GM21717 (cell line): ENCODE measurements at regions not wholly inside any gene's neighbourhood (a gene's known extent, or its start where the extent isn't known, plus 50 kb on each side); places are given as distances from the start of the nearest gene placed in this dataset.

ENCODE experiments used
- ATAC-seq: cut with Tn5 transposase; IDR thresholded peaks from one replicate; pipeline ENCODE4 v1.9.1; 2021; ENCODE audit warnings: mild to moderate bottlenecking, moderate library complexity; ENCODE audit not compliant: unreplicated experiment

DNA sequence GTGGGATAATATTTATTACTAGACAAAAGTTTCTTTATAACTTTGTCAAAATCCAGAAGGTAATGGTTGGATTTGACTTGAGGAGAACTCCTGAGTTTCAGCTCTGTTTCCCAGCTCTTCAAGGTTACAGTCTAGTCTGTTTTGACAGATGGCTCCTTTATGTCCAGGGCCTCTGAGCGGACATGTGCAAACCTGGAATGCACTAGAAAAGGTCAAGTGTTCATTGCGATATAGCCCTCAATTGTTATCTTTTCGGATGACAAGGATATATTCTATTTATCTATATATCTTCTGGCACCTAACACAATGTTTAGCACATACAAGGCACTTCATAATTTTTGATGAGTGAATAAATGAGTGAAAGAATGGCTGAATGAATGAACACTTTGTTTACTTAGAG, 513.2 kb upstream of the GOLIM4 start:
- no peak for ATAC-seq

DNA sequence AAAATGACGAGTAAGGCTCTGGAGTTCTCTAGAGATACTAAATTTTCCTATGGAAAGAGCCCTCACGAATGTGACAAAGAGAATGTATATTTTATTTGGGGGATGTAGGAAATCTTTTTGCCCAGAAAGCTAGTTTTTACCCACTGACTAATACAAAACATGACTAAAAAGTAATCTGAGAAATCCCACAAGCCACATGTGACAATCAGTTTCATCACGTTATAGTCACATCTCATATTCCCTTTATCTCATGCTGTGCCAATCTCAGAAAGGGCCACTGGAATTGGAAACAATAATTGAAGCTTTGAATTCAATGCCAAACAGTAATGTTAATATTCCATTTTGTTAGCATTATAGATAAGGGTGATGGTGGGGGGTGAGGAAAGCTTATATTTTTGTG, 509.0 kb upstream of the GOLIM4 start:
- peak; percentile 64 for ATAC-seq

DNA sequence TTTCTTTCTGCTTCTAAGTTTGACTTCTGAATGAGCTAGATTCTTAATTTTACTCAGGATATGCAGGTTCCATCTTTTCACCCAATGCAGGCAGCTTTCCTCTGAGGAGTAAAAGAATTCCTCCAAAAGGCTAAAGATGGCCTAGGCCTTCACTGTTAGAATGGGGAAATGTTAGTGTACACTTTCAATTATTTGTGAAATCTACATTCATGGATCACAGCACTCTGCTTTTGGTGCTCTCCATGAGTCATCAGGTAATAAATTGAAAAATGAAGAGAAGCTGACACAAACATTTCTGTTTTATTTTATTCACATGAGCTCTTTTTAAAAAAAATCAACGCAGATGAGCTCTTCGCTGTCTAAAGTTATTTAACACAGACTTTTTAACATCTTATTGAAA, 502.5 kb upstream of the GOLIM4 start:
- ATAC-seq: no peak

DNA sequence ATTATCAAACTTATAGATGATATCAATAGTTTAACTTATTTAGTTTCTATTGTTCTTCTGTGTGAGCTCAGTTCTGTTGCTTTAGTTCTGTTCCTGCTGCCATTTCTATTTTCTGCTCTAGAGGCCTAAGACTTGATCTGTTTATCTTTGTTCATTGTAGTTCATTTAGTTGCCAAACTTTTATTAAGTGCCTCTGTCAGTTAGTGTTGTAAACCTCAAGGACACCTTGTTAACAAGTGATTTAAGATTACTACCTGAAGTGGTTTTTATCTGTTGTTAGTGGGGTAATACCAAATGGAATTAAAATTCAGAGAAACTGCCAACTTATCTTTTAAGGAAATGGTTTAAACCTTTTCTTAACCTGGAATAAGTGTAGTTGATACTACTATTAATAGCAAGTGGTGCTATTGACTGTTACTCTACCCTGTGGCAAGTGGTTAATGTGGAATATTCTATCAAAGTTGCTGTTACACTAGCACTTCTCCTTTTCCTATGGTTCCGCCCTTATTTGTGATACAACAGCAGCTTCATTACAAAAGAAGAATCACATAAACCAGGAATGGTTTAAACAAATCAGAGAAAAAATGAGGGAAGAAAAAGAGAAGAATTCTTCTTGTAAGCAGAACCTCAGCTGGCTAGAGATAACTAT, 500.6 kb upstream of the GOLIM4 start:
- no peak for ATAC-seq

DNA sequence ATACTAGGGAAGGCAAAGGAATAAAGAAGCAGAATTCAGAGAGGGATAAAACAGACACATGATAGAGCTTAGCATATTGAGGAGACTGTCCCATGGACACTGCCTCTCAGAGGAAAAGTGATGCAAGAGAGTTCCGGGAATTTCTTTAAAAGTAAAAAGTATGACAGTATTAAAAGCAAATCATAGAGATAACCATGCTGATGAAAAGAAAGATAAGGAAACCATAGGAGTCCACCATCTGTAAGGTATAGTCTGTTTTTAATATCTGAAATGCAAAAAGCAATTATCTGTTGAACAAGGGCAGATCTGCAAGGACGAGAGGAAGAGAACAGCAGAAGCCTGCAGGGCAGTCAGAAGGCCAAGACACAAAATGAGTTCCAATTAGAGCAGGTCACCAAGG, 495.9 kb upstream of the GOLIM4 start:
- ATAC-seq: no peak

DNA sequence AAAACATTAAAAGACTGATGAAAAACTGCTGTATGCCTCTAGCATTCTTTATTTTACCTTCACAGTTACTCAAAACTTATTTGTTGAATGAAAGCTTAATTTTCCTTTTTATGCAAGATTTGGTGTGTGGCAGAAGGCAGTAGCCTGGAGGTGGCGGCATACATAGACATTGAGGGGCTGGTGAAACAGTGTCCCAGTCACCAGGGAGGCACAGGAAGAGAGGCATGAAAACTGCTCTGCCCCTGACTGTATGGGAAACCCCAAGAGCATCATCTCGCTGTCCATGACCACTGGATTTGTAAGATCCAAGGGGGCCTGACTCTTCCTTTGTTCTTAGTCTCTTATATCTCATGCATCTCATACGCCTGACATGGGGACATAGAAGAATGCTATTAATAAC, 493.7 kb upstream of the GOLIM4 start:
- ATAC-seq: no peak

DNA sequence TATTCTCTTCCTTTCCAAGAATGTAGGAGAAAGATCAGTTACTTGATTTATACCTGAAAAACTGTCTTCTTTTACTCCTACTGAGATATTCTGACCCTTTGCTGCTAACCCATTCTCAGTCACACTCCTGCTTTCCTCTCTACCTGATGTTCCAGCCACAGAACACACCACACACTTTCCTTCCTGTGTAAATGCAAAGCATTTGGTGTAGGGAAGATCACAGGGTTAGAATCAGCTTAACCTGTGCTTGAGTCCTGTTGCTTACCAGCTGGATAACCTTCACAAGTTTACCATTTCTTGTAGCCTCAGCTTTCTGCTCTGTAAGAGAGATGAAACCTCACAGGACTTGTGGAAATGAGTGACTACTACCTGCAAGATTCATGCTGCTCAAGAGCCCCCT, 489.8 kb upstream of the GOLIM4 start:
- ATAC-seq: peak; percentile 71

DNA sequence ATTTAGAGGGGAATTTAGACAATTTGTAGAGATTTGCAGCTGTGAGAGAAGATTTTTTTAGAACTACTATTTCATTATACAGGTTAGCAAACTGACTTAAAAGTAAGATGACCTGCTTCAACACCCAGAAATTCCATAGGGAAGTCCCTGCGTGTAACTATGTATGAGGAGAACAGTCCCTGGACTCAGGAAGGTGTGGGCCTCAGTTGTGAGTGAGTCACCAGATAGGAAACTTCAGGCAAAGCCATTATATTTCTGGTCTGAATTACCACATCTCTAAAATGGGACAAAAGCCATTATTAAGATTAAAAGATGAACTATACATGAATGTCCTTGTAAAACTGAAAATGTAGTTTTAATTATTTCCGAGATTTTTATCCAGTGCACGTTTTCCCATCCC, 488.3 kb upstream of the GOLIM4 start:
- ATAC-seq: no peak

DNA sequence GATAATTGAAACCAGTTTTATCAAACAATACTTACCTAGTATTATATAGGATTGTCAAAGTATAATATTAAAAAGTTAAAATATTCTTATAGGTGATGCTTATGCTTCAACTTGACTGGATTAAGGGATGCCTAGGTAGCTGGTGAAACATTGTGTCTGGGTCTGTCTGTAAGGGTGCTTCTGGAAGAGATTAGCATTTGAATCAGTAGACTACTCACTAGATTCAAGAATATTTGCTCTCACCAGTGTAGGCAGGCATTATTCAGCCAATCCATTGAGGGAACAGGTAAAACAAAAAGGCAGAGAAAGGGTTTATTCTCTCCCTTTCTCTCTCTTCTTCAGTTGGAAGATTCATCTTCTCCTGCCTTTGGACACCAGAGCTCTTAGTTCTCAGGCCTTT, 486.8 kb upstream of the GOLIM4 start:
- no peak for ATAC-seq

DNA sequence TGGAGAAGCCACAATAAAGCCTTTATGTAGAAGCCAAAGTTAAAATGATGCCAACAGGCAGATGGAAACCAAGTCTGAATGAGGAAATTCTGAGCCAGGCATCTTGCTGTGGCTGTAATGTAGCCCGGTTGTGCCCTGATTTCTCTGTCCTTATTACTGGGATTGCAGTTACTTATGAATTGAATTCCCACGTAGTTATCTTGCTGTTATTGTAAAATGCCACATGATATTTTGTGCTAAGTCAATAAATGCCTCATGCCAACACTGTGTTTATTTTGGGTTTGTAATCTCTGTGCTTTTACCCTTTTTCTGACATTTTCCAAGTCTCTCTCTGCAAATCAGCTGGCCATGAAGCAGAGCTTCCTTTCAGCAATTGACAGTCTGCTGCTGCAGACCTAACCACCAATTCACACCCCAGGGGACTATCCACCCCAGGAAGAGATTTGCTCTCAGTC, 486.1 kb upstream of the GOLIM4 start:
- ATAC-seq: no peak

DNA sequence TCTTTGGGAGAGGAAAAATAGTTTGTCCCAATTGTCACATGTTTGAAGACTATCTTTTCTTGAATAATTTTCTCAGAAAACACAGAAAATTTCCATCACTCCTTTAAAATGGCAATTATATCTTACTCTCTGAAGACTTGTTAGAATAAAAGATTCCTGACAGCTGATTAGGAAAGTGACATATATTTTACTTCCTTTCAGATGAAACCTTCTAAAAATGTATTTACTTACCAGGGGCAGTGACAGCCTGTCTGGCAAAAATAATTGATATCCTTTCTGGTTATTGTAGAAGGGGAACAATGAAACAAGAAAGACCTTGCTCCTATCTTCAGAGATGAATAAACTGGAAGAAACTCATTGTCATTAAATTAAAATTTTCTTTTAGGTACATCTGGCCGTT, 483.3 kb upstream of the GOLIM4 start:
- ATAC-seq: no peak

DNA sequence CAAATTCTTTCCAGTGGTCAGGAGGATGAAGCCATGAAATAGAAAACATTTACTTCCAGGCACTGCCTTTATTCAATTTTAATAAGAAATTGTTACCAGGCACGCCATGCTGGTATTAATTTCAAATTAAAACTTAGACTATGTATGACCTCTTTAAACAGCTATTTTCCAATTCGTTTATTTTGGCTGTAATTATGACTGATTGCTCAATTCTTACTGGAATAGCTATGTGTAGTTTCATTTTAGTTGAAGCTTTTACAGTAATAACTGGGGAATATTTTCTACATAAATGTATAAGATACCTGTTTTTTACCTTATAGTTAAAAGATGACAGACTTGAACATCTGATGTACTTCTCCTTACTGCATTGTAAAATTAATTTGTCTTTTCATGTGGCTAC, 480.0 kb upstream of the GOLIM4 start:
- no peak for ATAC-seq

DNA sequence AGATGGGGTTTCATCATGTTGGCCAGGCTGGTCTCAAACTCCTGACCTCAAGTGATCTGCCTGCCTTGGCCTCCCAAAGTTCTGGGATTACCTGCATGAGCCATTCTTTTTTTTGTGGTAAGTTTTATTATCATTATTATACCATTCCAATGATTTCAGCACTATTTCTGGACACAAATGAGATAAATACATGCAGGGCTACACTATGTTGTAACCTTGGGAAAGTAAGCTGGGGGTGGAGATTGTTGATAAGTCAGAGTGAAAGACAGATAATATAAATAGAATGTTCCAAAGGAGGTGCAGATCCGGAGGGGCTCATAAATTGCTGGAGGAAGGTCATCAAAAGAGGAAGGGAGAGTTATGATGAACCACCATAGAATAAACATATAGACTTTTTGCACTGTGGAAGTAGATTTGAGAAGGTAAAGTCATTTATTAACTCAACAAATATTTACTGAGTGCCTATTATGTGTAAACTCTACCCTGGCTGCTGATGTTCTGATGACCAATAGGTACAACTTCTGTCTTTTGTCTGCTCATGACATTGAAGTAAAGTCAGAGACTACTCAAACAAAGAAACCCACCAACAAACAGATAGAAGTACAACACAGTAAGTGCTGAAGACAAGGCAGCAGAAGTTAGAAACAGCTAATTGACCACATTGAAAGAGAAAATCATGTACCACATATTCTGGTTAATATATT, 478.9 kb upstream of the GOLIM4 start:
- ATAC-seq: no peak

DNA sequence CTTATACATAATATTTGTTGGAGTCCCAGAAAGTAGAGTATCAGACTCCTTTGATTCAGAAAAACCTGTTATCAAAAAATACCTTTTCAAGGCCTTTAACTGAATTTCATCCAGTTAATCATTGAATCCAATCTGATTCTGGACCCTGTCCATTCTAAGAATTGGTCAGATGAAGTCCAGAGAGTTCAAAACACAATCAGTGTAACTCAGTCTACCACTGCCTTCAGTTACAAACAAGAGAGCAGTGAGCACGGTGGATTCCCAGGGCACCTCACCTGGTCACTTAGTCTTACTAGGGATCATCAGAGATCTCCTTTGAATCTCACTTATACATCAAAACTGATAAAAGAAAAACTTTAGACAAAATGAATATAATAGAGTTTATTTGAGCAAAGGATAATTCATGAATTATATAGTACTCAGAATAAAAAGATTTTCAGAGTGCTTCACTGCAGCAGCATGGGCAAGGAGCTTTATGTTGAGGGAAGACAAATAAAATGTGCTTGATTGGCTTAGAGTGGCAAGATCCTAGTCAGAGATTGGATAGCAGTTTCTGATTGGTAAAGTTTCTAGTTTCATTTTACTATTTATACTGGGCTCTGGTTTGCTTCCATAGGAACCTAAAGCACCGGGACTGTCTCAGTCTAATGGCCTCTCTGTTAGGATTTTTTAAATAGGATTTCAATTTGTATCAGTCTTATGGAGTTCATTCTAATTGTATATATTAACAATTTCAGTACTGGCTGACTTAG, 474.9 kb upstream of the GOLIM4 start:
- no peak for ATAC-seq

DNA sequence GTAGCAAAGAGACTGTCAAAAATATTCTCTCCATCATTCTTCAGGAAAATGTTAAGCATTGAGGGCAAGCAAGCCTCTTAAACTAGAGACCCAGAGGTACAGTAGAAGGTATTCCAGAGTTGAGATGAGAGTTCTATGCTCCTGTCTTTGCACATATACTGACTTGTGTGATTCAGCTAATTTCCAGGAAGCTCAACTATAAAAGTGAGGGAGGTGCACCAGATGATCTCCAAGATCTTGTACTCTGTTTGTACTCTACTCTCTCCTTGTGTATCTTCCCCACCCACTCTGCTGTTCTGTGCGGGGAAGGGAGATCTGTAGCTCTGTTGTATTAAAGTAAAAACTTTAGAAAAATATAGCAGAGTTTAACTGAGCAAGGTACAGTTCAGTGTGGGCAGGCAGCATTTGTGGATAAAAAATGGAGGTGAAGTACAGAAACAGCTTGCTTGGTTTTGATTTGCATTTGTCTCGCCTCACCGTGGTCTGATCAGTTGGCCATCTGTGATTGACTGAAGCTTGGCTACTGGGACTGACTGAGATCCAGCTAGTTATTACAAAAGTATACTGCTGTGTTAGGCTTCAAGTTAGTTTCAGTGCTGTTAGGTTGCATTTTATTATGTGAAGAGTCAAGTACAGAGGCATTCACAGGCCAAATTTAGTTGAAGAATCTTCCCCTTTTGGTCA, 463.1 kb upstream of the GOLIM4 start:
- ATAC-seq: no peak

DNA sequence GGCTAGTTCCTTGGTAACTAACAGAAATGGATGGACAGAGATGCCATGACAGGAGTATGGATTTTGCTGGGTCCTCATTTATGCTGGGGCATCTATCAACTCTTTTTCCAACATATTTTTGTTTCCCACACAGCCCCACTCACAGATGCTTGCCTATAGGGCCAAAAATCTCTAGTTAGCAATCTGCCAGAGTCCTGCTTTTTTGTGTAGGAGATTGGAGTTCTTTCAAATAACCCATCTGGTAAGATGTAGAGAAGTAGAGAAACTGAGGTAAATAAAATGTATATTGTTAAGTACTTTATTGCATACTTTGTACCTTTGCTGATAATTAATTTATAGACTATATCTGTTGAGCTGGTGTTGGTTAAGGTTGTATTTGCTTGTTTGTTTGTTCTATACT, 456.5 kb upstream of the GOLIM4 start:
- ATAC-seq: no peak

DNA sequence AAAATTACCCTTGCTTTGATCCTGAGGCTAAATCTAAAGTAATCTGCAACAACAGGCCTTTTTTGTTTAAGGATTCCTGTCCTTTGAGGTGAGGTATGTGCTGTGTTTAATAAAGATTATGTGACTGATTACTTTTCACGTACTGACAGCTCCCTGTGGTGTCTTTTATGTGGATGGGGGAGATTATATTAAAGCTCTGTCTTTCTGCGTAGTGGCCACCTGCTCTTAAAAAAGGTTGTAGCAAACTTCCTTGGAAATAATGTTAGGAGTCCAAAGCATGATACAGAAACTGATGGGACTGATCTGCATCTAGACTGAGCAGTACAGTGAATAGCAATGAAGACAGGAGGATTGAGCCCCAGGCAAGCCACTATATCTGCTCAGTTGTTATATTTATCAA, 453.0 kb upstream of the GOLIM4 start:
- no peak for ATAC-seq

DNA sequence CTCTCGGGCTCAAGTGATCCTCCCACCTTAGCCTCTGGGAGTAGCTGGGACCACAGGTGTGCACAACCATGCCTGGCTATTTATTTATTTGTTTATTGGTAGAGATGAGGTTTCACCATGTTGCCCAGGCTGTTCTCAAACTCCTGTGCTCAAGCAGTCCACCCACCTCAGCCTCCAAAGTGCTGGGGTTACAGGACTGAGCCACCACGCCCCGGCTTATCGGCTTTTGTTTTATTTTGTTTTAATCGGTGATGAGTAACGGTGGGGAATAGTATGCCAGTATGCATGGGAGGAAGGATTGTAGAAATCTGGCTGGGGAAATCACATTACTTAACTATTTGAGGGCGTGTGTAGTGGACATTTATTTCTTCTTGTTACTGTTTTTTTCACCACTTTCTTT, 451.0 kb upstream of the GOLIM4 start:
- no peak for ATAC-seq

DNA sequence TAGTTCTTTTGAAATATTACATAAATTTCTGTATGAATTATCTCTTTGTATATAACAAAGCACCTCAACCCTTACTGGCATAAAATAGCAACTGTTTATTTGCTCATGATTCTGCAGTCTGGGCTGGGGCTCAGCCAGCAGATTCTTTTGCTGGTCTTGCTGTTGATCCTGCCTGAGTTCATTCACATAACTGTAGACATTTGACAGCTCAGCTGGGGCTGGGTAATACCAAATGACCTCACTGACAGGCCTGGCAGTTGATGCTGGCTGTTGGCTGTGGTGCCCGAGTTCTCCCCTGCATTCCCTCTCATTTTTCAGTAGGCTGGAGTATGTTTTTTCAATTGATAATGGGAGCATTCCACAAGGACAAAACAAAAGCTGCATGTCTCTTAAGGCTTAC, 449.9 kb upstream of the GOLIM4 start:
- no peak for ATAC-seq

DNA sequence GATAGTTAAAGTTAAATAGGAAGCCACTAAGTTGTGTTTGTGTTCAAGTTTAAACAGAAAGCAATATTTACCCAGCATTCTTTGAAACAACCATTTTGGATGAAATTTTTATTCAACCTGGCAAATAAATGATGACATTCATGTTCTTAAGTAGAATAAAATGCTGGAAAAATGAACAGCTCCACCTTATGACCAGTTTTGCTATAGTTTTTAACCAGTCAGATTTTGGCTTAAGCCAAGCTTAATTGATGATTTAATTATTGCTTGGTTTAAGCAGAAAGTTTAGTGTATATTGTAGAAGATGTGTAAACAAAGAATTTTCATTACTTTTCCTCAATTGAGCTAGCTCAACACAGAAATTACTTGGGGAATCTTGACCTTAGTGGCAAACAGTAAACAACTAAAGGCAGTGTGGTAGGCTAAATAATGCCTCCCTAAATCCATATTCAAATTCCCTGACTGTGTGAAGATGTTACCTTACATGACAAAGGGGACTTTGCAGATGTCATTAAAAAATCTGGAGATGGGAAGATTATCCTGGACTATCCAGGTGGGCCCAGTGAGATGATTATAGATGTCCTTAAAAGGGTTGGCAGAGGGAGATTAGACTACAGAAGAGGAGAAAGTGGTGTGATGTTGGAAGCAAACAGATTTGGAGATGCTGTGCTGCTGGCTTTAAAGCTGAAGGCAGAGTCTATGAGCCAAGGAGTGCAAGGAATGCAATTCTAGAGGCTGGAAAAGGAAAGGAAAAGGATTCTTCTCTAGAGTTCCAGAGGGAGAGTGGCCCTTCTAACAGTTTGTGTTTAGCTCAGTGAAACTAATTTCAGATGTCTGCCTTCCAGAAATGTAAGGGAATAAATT, 448.6 kb upstream of the GOLIM4 start:
- ATAC-seq: no peak

DNA sequence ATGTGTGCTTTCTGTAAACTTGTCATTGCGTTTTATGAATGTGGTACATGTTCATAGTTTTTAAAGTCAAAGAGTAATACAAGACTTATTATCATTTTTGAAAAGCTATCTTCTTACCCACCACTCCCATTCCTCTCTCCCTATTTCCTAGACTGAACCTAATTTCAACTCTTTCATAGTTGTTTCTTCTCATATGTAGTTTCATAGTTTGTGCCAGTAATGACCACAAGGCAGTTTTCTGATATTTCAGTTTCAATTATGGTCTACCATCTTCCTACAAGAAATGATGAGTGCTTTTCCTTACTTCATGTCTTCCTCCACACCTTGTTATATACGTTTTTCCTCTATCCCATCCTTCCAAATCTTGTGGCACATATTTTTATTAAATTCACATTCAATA, 445.0 kb upstream of the GOLIM4 start:
- ATAC-seq: no peak
